Tibial artery (tissue), 4 donors: ENCODE measurements at regions not wholly inside any gene's neighbourhood (a gene's known extent, or its start where the extent isn't known, plus 50 kb on each side); places are given as distances from the start of the nearest gene placed in this dataset.
"Not testable (repeated sequence)": the region's sequence is repeated elsewhere in the genome, so short reads cannot be mapped to it uniquely, and the experiment has no call there.

Experiments used
- DNase-seq, 2 donors: peaks; one replicate each; pipeline ENCODE4 v3.0.0-alpha.2; 2019
- H3K27ac ChIP-seq, 2 donors: fragments of 200-600 bp; sonication (generic) in 1 of 2; 1 replicate in 1 of 2; 2 replicates in 1 of 2; pipeline ENCODE4 v1.5.1; 2018 to 2019; ENCODE audit warnings: mild to moderate bottlenecking in 1 of 2
- H3K27me3 ChIP-seq, 2 donors: fragments of 200-600 bp; sonication (generic) in 1 of 2; one replicate each; pipeline versions ENCODE4 v1.5.1 to v1.6.0; 2016 to 2019
- H3K36me3 ChIP-seq, 3 donors: fragments of 200-600 bp; sonication (generic) in 2 of 3; one replicate each; pipeline ENCODE4 v1.5.1; 2016 to 2019; ENCODE audit warnings: mild to moderate bottlenecking in 2 of 3
- H3K4me1 ChIP-seq, 4 donors: fragments of 200-600 bp; sonication (generic) in 2 of 4; 1 replicate in 3 of 4; 2 replicates in 1 of 4; pipeline ENCODE4 v1.5.1; 2016 to 2019
- H3K4me3 ChIP-seq, 2 donors: fragments of 200-600 bp; sonication (generic) in 1 of 2; 1 replicate in 1 of 2; 2 replicates in 1 of 2; pipeline ENCODE4 v1.5.1; 2018 to 2019; ENCODE audit warnings: mild to moderate bottlenecking in 2 of 2
- H3K9me3 ChIP-seq, 3 donors: fragments of 200-600 bp; sonication (generic) in 1 of 3; one replicate each; pipeline ENCODE4 v1.5.1; 2016 to 2019
- intact Hi-C: fragments of 100-400 bp; cut with DNase I; formaldehyde crosslinking; loops from one replicate; pipeline ENCODE4 v1.15.0; 2023; ENCODE audit warnings: low total_unique reads
- TF ChIP-seq, protein P1 (sequence below), 2 experiments: fragments of 200-600 bp in 1 of 2; fragments of 450-650 bp in 1 of 2; IDR thresholded peaks; one replicate each; pipeline ENCODE4 v1.5.1; 2017 to 2019; ENCODE audit warnings: antibody characterized with exemption in 2 of 2, mild to moderate bottlenecking in 1 of 2, moderate library complexity in 1 of 2

DNA sequence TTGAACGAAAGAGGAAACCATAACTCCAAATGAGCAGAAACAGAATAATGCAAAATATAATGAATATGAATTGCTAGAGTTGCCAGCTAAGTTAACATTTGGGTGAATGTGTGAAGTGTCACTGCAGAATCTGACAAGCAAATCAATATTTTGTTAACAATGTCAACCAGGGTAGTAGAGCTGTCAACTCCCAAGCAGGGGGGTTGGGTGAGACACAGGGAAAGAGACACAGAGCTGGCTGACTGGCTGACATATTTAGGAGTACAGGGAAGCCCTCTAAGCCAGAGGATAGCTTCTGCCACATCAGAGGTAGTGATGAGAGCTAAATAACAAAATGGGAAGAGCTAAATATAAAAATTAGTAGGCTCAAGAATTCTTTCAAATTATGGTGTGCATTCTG lies 393.1 kb upstream of the KCND2 start:
- no peak overlapping the region for H3K27ac ChIP-seq
- H3K27me3 ChIP-seq: no peaks in the 10 kb centered on the region
- TF ChIP-seq, protein P1, sequence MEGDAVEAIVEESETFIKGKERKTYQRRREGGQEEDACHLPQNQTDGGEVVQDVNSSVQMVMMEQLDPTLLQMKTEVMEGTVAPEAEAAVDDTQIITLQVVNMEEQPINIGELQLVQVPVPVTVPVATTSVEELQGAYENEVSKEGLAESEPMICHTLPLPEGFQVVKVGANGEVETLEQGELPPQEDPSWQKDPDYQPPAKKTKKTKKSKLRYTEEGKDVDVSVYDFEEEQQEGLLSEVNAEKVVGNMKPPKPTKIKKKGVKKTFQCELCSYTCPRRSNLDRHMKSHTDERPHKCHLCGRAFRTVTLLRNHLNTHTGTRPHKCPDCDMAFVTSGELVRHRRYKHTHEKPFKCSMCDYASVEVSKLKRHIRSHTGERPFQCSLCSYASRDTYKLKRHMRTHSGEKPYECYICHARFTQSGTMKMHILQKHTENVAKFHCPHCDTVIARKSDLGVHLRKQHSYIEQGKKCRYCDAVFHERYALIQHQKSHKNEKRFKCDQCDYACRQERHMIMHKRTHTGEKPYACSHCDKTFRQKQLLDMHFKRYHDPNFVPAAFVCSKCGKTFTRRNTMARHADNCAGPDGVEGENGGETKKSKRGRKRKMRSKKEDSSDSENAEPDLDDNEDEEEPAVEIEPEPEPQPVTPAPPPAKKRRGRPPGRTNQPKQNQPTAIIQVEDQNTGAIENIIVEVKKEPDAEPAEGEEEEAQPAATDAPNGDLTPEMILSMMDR (IDR thresholded peaks at IDR 0.05): no peak
- DNase-seq: no peak
- no peaks in the 10 kb centered on the region for H3K36me3 ChIP-seq
- H3K4me3 ChIP-seq: no peak overlapping the region
- intact Hi-C loops: no loop called here
- no peaks in the 10 kb centered on the region for H3K9me3 ChIP-seq
- no peaks in the 10 kb centered on the region for H3K4me1 ChIP-seq

DNA sequence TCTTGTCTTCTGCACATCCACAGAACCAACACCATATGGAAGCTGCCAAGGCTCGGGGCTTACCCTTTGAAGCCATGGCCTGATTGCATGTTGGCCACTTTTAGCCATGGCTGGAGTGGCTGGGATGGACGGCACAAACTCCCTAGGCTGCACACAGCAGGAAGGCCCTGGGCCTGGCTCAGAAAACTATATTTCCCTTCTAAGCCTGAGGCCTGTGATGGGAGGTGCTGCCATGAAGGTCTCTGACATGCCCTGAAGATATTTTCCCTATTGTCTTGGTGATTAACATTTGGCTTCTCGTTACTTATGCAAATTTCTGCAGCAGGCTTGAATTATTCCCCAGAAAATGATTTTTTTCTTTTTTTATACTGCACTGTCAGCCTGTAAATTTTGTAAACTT lies 387.0 kb upstream of the KCND2 start:
- no peak overlapping the region for H3K27ac ChIP-seq
- H3K4me3 ChIP-seq: no peak overlapping the region
- intact Hi-C loops: no loop called here
- H3K9me3 ChIP-seq: no peaks in the 10 kb centered on the region
- no peaks in the 10 kb centered on the region for H3K27me3 ChIP-seq
- H3K36me3 ChIP-seq: no peaks in the 10 kb centered on the region
- no peak for DNase-seq
- no peaks in the 10 kb centered on the region for H3K4me1 ChIP-seq
- TF ChIP-seq, protein P1 (IDR thresholded peaks at IDR 0.05): no peak

DNA sequence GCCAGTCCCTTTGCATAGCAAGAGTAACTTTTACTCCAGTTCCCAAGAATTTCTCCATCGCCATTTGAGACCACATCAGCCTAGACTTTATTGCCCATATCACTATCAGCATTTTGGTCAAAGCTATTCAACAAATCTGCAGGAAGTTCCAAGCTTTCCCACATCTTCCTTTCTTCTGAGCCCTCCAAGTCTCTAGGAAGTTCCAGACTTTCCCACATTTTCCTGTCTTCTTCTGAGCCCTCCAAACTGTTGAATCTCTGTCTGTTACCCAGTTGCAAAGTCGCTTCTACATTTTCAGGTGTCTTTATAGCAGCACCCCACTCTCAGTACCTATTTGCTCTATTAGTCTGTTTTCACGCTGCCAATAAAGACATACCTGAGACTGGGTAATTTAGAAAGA lies 386.4 kb upstream of the KCND2 start:
- H3K27ac ChIP-seq, H3K4me3 ChIP-seq, H3K4me1 ChIP-seq, H3K9me3 ChIP-seq, H3K27me3 ChIP-seq, intact Hi-C loops, DNase-seq, H3K36me3 ChIP-seq: not testable (repeated sequence)

DNA sequence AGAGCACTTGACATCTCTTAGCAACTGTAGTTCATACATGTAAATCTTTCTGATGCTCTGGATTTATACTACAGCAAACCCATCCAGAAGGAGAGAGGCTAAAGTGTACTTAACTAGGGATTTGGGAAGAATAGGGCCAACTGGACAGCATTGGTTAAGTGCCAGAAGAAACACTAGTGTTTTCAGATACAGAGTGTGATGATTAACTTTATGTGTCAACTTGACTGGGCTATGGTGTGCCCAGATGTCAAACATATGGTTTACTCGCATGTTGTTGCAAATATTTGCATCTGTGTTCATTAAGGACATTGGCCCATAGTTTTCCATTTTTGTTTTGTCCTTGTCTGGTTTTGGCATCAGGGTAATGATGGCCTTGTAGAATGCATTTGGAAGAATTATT lies 384.7 kb upstream of the KCND2 start:
- TF ChIP-seq, protein P1 (IDR thresholded peaks at IDR 0.05): no peak
- no peaks in the 10 kb centered on the region for H3K9me3 ChIP-seq
- no peak overlapping the region for H3K27ac ChIP-seq
- no peak for DNase-seq
- H3K4me3 ChIP-seq: no peak overlapping the region
- intact Hi-C loops: no loop called here
- H3K27me3 ChIP-seq: no peaks in the 10 kb centered on the region
- no peaks in the 10 kb centered on the region for H3K36me3 ChIP-seq
- no peaks in the 10 kb centered on the region for H3K4me1 ChIP-seq

DNA sequence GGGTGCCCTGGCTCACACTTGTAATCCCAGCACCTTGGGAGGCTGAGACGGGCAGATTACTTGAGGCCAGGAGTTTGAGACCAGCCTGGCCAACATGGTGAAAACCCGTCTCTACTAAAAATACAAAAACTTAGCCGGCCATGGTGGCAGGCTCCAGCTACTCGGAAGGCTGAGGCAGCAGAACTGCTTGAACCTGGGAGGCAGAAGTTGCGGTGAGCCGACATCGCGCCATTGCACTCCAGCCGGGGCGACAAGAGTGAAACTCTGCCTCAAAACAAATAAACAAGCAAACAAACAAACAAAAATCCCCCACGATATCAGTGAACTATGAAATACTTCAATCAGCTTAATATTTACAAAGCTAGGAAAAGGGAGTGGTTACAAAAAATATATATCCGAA lies 382.3 kb upstream of the KCND2 start:
- Histone ChIP-seq H3K36me3 (no peaks in the 10 kb centered on the region), H3K9me3 (no peaks in the 10 kb centered on the region), H3K27ac (no peak overlapping the region), H3K4me1 (no peaks in the 10 kb centered on the region), H3K4me3 (no peak overlapping the region), H3K27me3 (no peaks in the 10 kb centered on the region)
- no peak for DNase-seq
- intact Hi-C loops: no loop called here
- TF ChIP-seq, protein P1 (IDR thresholded peaks at IDR 0.05): no peak

DNA sequence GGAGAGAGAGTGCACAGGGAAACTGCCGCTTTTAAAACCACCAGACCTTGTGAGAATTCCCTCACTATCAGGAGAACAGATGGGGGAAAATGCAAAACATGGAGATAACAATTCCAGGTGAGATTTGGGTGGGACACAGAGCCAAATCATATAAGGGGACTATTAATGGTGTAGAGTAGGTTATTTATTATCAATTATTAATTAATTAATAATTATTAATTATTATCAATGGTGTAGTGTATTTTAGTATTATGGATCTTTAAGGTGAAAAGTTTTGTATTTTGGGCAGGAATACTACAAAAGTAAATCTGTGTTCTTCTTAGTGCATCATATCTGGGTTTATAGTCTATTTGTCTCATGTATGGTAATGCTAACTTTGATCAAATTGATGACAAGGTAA lies 377.7 kb upstream of the KCND2 start:
- no peaks in the 10 kb centered on the region for H3K27me3 ChIP-seq
- DNase-seq: no peak
- TF ChIP-seq, protein P1 (IDR thresholded peaks at IDR 0.05): no peak
- no peaks in the 10 kb centered on the region for H3K4me1 ChIP-seq
- H3K9me3 ChIP-seq: no peaks in the 10 kb centered on the region
- no peaks in the 10 kb centered on the region for H3K36me3 ChIP-seq
- intact Hi-C loops: no loop called here
- H3K4me3 ChIP-seq: no peak overlapping the region
- H3K27ac ChIP-seq: no peak overlapping the region
